SJSA1 (cell line): ENCODE measurements at regions not wholly inside any gene's neighbourhood (a gene's known extent, or its start where the extent isn't known, plus 50 kb on each side); places are given as distances from the start of the nearest gene placed in this dataset.

Experiments
- DNase-seq, 2 experiments: peaks; one replicate each; pipeline ENCODE4 v3.0.0-alpha.2; 2015 to 2020; ENCODE audit warnings: low spot score in 2 of 2, low read depth in 1 of 2
- H3K27ac ChIP-seq: fragments of 250-450 bp; sonication (Bioruptor Pico); 2 replicates; pipeline ENCODE4 v1.5.1; 2020; ENCODE audit warnings: mild to moderate bottlenecking, moderate library complexity
- H3K27me3 ChIP-seq: fragments of 250-450 bp; sonication (Bioruptor Pico); replicated peaks from 2 replicates; pipeline ENCODE4 v1.5.1; 2020; ENCODE audit warnings: mild to moderate bottlenecking, moderate library complexity
- H3K36me3 ChIP-seq: fragments of 250-450 bp; sonication (Bioruptor Pico); 2 replicates; pipeline ENCODE4 v1.5.1; 2020; ENCODE audit warnings: mild to moderate bottlenecking
- H3K4me1 ChIP-seq: fragments of 250-450 bp; sonication (Bioruptor Pico); replicated peaks from 2 replicates; pipeline ENCODE4 v1.6.1; 2021; ENCODE audit warnings: mild to moderate bottlenecking
- H3K4me3 ChIP-seq: fragments of 250-450 bp; sonication (Bioruptor Pico); 2 replicates; pipeline ENCODE4 v1.5.1; 2020; ENCODE audit warnings: mild to moderate bottlenecking
- H3K9me3 ChIP-seq: fragments of 250-450 bp; sonication (Bioruptor Pico); replicated peaks from 2 replicates; pipeline ENCODE4 v1.5.1; 2020; ENCODE audit warnings: mild to moderate bottlenecking

- Histone ChIP-seq H3K36me3 (no peaks in the 10 kb centered on the region), H3K4me3 (no peak overlapping the region), H3K9me3 (no peaks in the 10 kb centered on the region), H3K4me1 (no peaks in the 10 kb centered on the region), H3K27me3 (no peaks in the 10 kb centered on the region), H3K27ac (no peak overlapping the region)
- DNase-seq = no peak
Observed at GRCh38 chr1:80457409-80457808, 1343.3 kb upstream of the ADGRL2 start.

- no peak overlapping the region for H3K27ac ChIP-seq
- H3K4me3 ChIP-seq = no peak overlapping the region
- H3K4me1 ChIP-seq = no peaks in the 10 kb centered on the region
- H3K27me3 ChIP-seq = no peaks in the 10 kb centered on the region
- DNase-seq = no peak
- no peaks in the 10 kb centered on the region for H3K36me3 ChIP-seq
- no peaks in the 10 kb centered on the region for H3K9me3 ChIP-seq
Observed at GRCh38 chr1:80453775-80454174, 1347.0 kb upstream of the ADGRL2 start.

- no peaks in the 10 kb centered on the region for H3K36me3 ChIP-seq
- H3K4me3 ChIP-seq = no peak overlapping the region
- H3K27ac ChIP-seq = no peak overlapping the region
- no peaks in the 10 kb centered on the region for H3K27me3 ChIP-seq
- H3K9me3 ChIP-seq = no peaks in the 10 kb centered on the region
- DNase-seq = no peak
- no peaks in the 10 kb centered on the region for H3K4me1 ChIP-seq
Observed at GRCh38 chr1:80450711-80451110, 1350.0 kb upstream of the ADGRL2 start.

GRCh38 chr1:80448081-80448480 is 1352.7 kb upstream of the ADGRL2 start:
- Histone ChIP-seq H3K4me1 (no peaks in the 10 kb centered on the region), H3K27ac (no peak overlapping the region), H3K4me3 (no peak overlapping the region), H3K36me3 (no peaks in the 10 kb centered on the region), H3K9me3 (no peaks in the 10 kb centered on the region), H3K27me3 (no peaks in the 10 kb centered on the region)
- DNase-seq = no peak

GRCh38 chr1:80447526-80447925 is 1353.2 kb upstream of the ADGRL2 start:
- DNase-seq = no peak
- H3K4me3 ChIP-seq = no peak overlapping the region
- H3K36me3 ChIP-seq = no peaks in the 10 kb centered on the region
- H3K27ac ChIP-seq = no peak overlapping the region
- H3K4me1 ChIP-seq = no peaks in the 10 kb centered on the region
- H3K27me3 ChIP-seq = no peaks in the 10 kb centered on the region
- no peaks in the 10 kb centered on the region for H3K9me3 ChIP-seq

GRCh38 chr1:80445033-80445432 is 1355.7 kb upstream of the ADGRL2 start:
- DNase-seq = no peak
- H3K27ac ChIP-seq = no peak overlapping the region
- H3K27me3 ChIP-seq = no peaks in the 10 kb centered on the region
- no peaks in the 10 kb centered on the region for H3K36me3 ChIP-seq
- no peak overlapping the region for H3K4me3 ChIP-seq
- no peaks in the 10 kb centered on the region for H3K9me3 ChIP-seq
- H3K4me1 ChIP-seq = no peaks in the 10 kb centered on the region

- Histone ChIP-seq H3K4me3 (no peak overlapping the region), H3K4me1 (no peaks in the 10 kb centered on the region), H3K27me3 (no peaks in the 10 kb centered on the region), H3K9me3 (no peaks in the 10 kb centered on the region), H3K27ac (no peak overlapping the region), H3K36me3 (no peaks in the 10 kb centered on the region)
- DNase-seq = no peak
Observed at GRCh38 chr1:80444171-80444570, 1356.6 kb upstream of the ADGRL2 start.

GRCh38 chr1:80441664-80442063 is 1359.1 kb upstream of the ADGRL2 start:
- Histone ChIP-seq H3K4me1 (no peaks in the 10 kb centered on the region), H3K27me3 (no peaks in the 10 kb centered on the region), H3K27ac (no peak overlapping the region), H3K36me3 (no peaks in the 10 kb centered on the region), H3K4me3 (no peak overlapping the region), H3K9me3 (no peaks in the 10 kb centered on the region)
- DNase-seq = no peak

- Histone ChIP-seq H3K9me3 (peaks cover 6% of the 10 kb centered on the region; the same call in 1 of the 2 replicates), H3K27ac (no peak overlapping the region), H3K36me3 (no peaks in the 10 kb centered on the region), H3K27me3 (no peaks in the 10 kb centered on the region), H3K4me3 (no peak overlapping the region), H3K4me1 (no peaks in the 10 kb centered on the region)
- no peak for DNase-seq
Observed at GRCh38 chr1:80436851-80437250, 1363.9 kb upstream of the ADGRL2 start.

GRCh38 chr1:80427881-80428280 is 1372.9 kb upstream of the ADGRL2 start:
- no peak for DNase-seq
- Histone ChIP-seq H3K4me1 (no peaks in the 10 kb centered on the region), H3K27ac (no peak overlapping the region), H3K4me3 (no peak overlapping the region), H3K27me3 (no peaks in the 10 kb centered on the region), H3K9me3 (peaks cover 4% of the 10 kb centered on the region), H3K36me3 (no peaks in the 10 kb centered on the region)

- H3K4me1 ChIP-seq = no peaks in the 10 kb centered on the region
- no peak for DNase-seq
- no peak overlapping the region for H3K27ac ChIP-seq
- no peak overlapping the region for H3K4me3 ChIP-seq
- no peaks in the 10 kb centered on the region; the same call in 1 of the 2 replicates for H3K9me3 ChIP-seq
- no peaks in the 10 kb centered on the region for H3K27me3 ChIP-seq
- H3K36me3 ChIP-seq = no peaks in the 10 kb centered on the region
Observed at GRCh38 chr1:80424249-80424648, 1376.5 kb upstream of the ADGRL2 start.

GRCh38 chr1:80418134-80418533 is 1382.6 kb upstream of the ADGRL2 start:
- Histone ChIP-seq H3K36me3 (no peaks in the 10 kb centered on the region), H3K27me3 (no peaks in the 10 kb centered on the region), H3K27ac (no peak overlapping the region), H3K9me3 (no peaks in the 10 kb centered on the region), H3K4me3 (no peak overlapping the region), H3K4me1 (no peaks in the 10 kb centered on the region)
- no peak for DNase-seq

GRCh38 chr1:80417671-80418070 is 1383.1 kb upstream of the ADGRL2 start:
- no peak overlapping the region for H3K27ac ChIP-seq

GRCh38 chr1:80413969-80414368 is 1386.8 kb upstream of the ADGRL2 start:
- Histone ChIP-seq H3K9me3 (no peaks in the 10 kb centered on the region), H3K4me3 (no peak overlapping the region), H3K27me3 (no peaks in the 10 kb centered on the region), H3K4me1 (no peaks in the 10 kb centered on the region), H3K36me3 (no peaks in the 10 kb centered on the region), H3K27ac (no peak overlapping the region)
- DNase-seq = no peak

More at GRCh38 chr1:80417671-80418070, 1383.1 kb upstream of the ADGRL2 start:
- Histone ChIP-seq H3K9me3 (no peaks in the 10 kb centered on the region), H3K4me3 (no peak overlapping the region), H3K4me1 (no peaks in the 10 kb centered on the region), H3K36me3 (no peaks in the 10 kb centered on the region), H3K27me3 (no peaks in the 10 kb centered on the region)
- no peak for DNase-seq

- Histone ChIP-seq H3K4me3 (no peak overlapping the region), H3K36me3 (no peaks in the 10 kb centered on the region), H3K4me1 (no peaks in the 10 kb centered on the region), H3K27ac (no peak overlapping the region), H3K9me3 (no peaks in the 10 kb centered on the region), H3K27me3 (no peaks in the 10 kb centered on the region)
- DNase-seq = no peak
Observed at GRCh38 chr1:80410233-80410632, 1390.5 kb upstream of the ADGRL2 start.
